ENCODE measurements at regions not wholly inside any gene's neighbourhood (a gene's known extent, or its start where the extent isn't known, plus 50 kb on each side); places are given as distances from the start of the nearest gene placed in this dataset.

GRCh38 chr12:118549510-118549980 lies 173.2 kb downstream of the SUDS3 start:
- no peak overlapping the region for H3K4me3 Mint-ChIP-seq
- no peaks in the 10 kb centered on the region for H3K4me1 Mint-ChIP-seq
- no peaks in the 10 kb centered on the region for H3K27me3 Mint-ChIP-seq
- ATAC-seq (no peak), DNase-seq (no peak)
- no peak overlapping the region for H3K27ac Mint-ChIP-seq
- peaks cover 7% of the 10 kb centered on the region for H3K9me3 Mint-ChIP-seq
- no peaks in the 10 kb centered on the region for H3K36me3 Mint-ChIP-seq (ENCODE audit: low read depth)

- Mint-ChIP-seq H3K27me3 (no peaks in the 10 kb centered on the region), H3K9me3 (peaks cover 3% of the 10 kb centered on the region), H3K36me3 (ENCODE audit: low read depth) (no peaks in the 10 kb centered on the region), H3K27ac (no peak overlapping the region), H3K4me3 (no peak overlapping the region), H3K4me1 (no peaks in the 10 kb centered on the region)
- ATAC-seq (no peak), DNase-seq (no peak)
These were observed 177.6 kb downstream of the SUDS3 start for GRCh38 chr12:118553856-118554504.

- peaks cover 3% of the 10 kb centered on the region for H3K9me3 Mint-ChIP-seq
These were observed 182.6 kb downstream of the SUDS3 start for GRCh38 chr12:118558941-118559340.

GRCh38 chr12:118560733-118561132 lies 184.4 kb downstream of the SUDS3 start:
- H3K9me3 Mint-ChIP-seq = peaks cover 3% of the 10 kb centered on the region
- ATAC-seq (no peak), DNase-seq (no peak)
- no peak overlapping the region for H3K27ac Mint-ChIP-seq
- H3K4me3 Mint-ChIP-seq = no peak overlapping the region
- no peaks in the 10 kb centered on the region for H3K36me3 Mint-ChIP-seq (ENCODE audit: low read depth)
- H3K27me3 Mint-ChIP-seq = no peaks in the 10 kb centered on the region
- H3K4me1 Mint-ChIP-seq = no peaks in the 10 kb centered on the region

More at GRCh38 chr12:118558941-118559340, 182.6 kb downstream of the SUDS3 start:
- Mint-ChIP-seq H3K4me3 (no peak overlapping the region), H3K27me3 (no peaks in the 10 kb centered on the region), H3K36me3 (ENCODE audit: low read depth) (no peaks in the 10 kb centered on the region), H3K27ac (no peak overlapping the region), H3K4me1 (no peaks in the 10 kb centered on the region)
- no peak for DNase-seq
- no peak for ATAC-seq

GRCh38 chr12:118571730-118572129 lies 195.4 kb downstream of the SUDS3 start:
- no peak for DNase-seq
- Mint-ChIP-seq H3K36me3 (ENCODE audit: low read depth) (no peaks in the 10 kb centered on the region), H3K9me3 (peaks cover 10% of the 10 kb centered on the region), H3K4me3 (no peak overlapping the region), H3K27ac (no peak overlapping the region), H3K27me3 (no peaks in the 10 kb centered on the region), H3K4me1 (no peaks in the 10 kb centered on the region)
- no peak for ATAC-seq

- H3K9me3 Mint-ChIP-seq = peaks cover 10% of the 10 kb centered on the region
- no peaks in the 10 kb centered on the region for H3K27me3 Mint-ChIP-seq
- H3K4me3 Mint-ChIP-seq = no peak overlapping the region
- DNase-seq = no peak
- no peaks in the 10 kb centered on the region for H3K36me3 Mint-ChIP-seq (ENCODE audit: low read depth)
- ATAC-seq = no peak
- no peak overlapping the region for H3K27ac Mint-ChIP-seq
- no peaks in the 10 kb centered on the region for H3K4me1 Mint-ChIP-seq
These were observed 197.9 kb downstream of the SUDS3 start for GRCh38 chr12:118574288-118574687.

GRCh38 chr12:118575730-118576129 lies 199.4 kb downstream of the SUDS3 start:
- H3K4me3 Mint-ChIP-seq = no peak overlapping the region
- DNase-seq (no peak), ATAC-seq (no peak)
- H3K36me3 Mint-ChIP-seq (ENCODE audit: low read depth) = no peaks in the 10 kb centered on the region
- H3K9me3 Mint-ChIP-seq = no peaks in the 10 kb centered on the region
- H3K27ac Mint-ChIP-seq = no peak overlapping the region
- no peaks in the 10 kb centered on the region for H3K4me1 Mint-ChIP-seq
- no peaks in the 10 kb centered on the region for H3K27me3 Mint-ChIP-seq

- H3K4me1 Mint-ChIP-seq = no peaks in the 10 kb centered on the region
- no peak overlapping the region for H3K4me3 Mint-ChIP-seq
- H3K27ac Mint-ChIP-seq = no peak overlapping the region
- no peaks in the 10 kb centered on the region for H3K36me3 Mint-ChIP-seq (ENCODE audit: low read depth)
- H3K27me3 Mint-ChIP-seq = peaks cover 6% of the 10 kb centered on the region
- no peak for DNase-seq
- no peak for ATAC-seq
- H3K9me3 Mint-ChIP-seq = no peaks in the 10 kb centered on the region
These were observed 205.0 kb downstream of the SUDS3 start for GRCh38 chr12:118581371-118581770.

- H3K27me3 Mint-ChIP-seq = peaks cover 6% of the 10 kb centered on the region
- no peak for ATAC-seq
- H3K4me1 Mint-ChIP-seq = no peaks in the 10 kb centered on the region
- H3K9me3 Mint-ChIP-seq = peaks cover 7% of the 10 kb centered on the region
- DNase-seq = no peak
- H3K4me3 Mint-ChIP-seq = no peak overlapping the region
- H3K36me3 Mint-ChIP-seq (ENCODE audit: low read depth) = no peaks in the 10 kb centered on the region
- no peak overlapping the region for H3K27ac Mint-ChIP-seq
These were observed 206.5 kb downstream of the SUDS3 start for GRCh38 chr12:118582863-118583262.

- H3K36me3 Mint-ChIP-seq (ENCODE audit: low read depth) = no peaks in the 10 kb centered on the region
- no peak overlapping the region for H3K27ac Mint-ChIP-seq
- peaks cover 7% of the 10 kb centered on the region for H3K9me3 Mint-ChIP-seq
- H3K4me3 Mint-ChIP-seq = no peak overlapping the region
- peaks cover 6% of the 10 kb centered on the region for H3K27me3 Mint-ChIP-seq
- DNase-seq (no peak), ATAC-seq (no peak)
- no peaks in the 10 kb centered on the region for H3K4me1 Mint-ChIP-seq
These were observed 210.1 kb downstream of the SUDS3 start for GRCh38 chr12:118586433-118586832.

- H3K9me3 Mint-ChIP-seq = peaks cover 7% of the 10 kb centered on the region
- peaks cover 2% of the 10 kb centered on the region for H3K27me3 Mint-ChIP-seq
- ATAC-seq = no peak
- H3K27ac Mint-ChIP-seq = no peak overlapping the region
- no peaks in the 10 kb centered on the region for H3K36me3 Mint-ChIP-seq (ENCODE audit: low read depth)
- H3K4me1 Mint-ChIP-seq = no peaks in the 10 kb centered on the region
- no peak overlapping the region for H3K4me3 Mint-ChIP-seq
- DNase-seq = no peak
These were observed 212.8 kb downstream of the SUDS3 start for GRCh38 chr12:118589162-118589561.

- no peaks in the 10 kb centered on the region for H3K4me1 Mint-ChIP-seq
- H3K4me3 Mint-ChIP-seq = no peak overlapping the region
- DNase-seq (no peak), ATAC-seq (no peak)
- no peaks in the 10 kb centered on the region for H3K36me3 Mint-ChIP-seq (ENCODE audit: low read depth)
- H3K27me3 Mint-ChIP-seq = no peaks in the 10 kb centered on the region
- no peak overlapping the region for H3K27ac Mint-ChIP-seq
- peaks cover 7% of the 10 kb centered on the region for H3K9me3 Mint-ChIP-seq
These were observed 214.2 kb downstream of the SUDS3 start for GRCh38 chr12:118590406-118591150.

GRCh38 chr12:118603610-118604361 lies 227.4 kb downstream of the SUDS3 start:
- Mint-ChIP-seq H3K27ac (no peak overlapping the region), H3K4me1 (no peaks in the 10 kb centered on the region), H3K36me3 (ENCODE audit: low read depth) (no peaks in the 10 kb centered on the region), H3K4me3 (no peak overlapping the region), H3K27me3 (no peaks in the 10 kb centered on the region), H3K9me3 (peaks cover 6% of the 10 kb centered on the region)
- no peak for ATAC-seq
- no peak for DNase-seq

GRCh38 chr12:118606690-118607089 lies 230.3 kb downstream of the SUDS3 start:
- H3K4me3 Mint-ChIP-seq = no peak overlapping the region
- no peak overlapping the region for H3K27ac Mint-ChIP-seq
- no peaks in the 10 kb centered on the region for H3K27me3 Mint-ChIP-seq
- H3K4me1 Mint-ChIP-seq = no peaks in the 10 kb centered on the region
- ATAC-seq (no peak), DNase-seq (no peak)
- H3K36me3 Mint-ChIP-seq (ENCODE audit: low read depth) = no peaks in the 10 kb centered on the region
- H3K9me3 Mint-ChIP-seq = peaks cover 5% of the 10 kb centered on the region

- Mint-ChIP-seq H3K4me3 (no peak overlapping the region), H3K4me1 (no peaks in the 10 kb centered on the region), H3K9me3 (peaks cover 8% of the 10 kb centered on the region), H3K27me3 (no peaks in the 10 kb centered on the region), H3K27ac (no peak overlapping the region), H3K36me3 (ENCODE audit: low read depth) (no peaks in the 10 kb centered on the region)
- ATAC-seq (no peak), DNase-seq (no peak)
These were observed 231.5 kb downstream of the SUDS3 start for GRCh38 chr12:118607831-118608230.

Data from activated naive CD8-positive, alpha-beta T cell treated with anti-CD3 and anti-CD28 coated beads, Interleukin-2, amount 50 U/mL, for 24 hours (primary cell).